Hematopoietic multipotent progenitor cell treated with erythropoietin and hydrocortisone succinate and interleukin-3 and kit ligand, for 8 days (in vitro differentiated cells): ENCODE measurements at regions not wholly inside any gene's neighbourhood (a gene's known extent, or its start where the extent isn't known, plus 50 kb on each side); places are given as distances from the start of the nearest gene placed in this dataset.

Experiments
- DNase-seq: peaks from one replicate; pipeline ENCODE4 v3.0.0-alpha.2; 2015

DNA sequence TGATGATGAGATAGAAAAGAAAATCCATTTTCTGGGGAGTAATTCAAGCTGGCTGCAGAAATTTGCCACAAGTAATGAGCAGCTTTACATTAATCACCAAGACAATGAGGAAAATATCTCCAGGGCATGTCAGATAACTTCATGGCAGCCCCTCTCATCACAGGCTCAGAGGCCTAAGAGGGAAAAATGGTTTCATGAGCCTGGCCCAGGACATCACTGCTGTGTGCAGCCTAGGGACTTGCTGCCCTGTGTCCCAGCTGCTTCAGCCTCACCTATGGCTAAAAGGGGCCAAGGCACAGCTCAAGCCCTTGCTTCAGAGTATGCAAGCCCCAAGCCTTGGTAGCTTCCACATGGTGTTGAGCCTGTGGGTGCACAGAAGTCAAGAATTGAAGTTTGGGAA is 161.7 kb downstream of the OPA1 start:
- no peak for DNase-seq

DNA sequence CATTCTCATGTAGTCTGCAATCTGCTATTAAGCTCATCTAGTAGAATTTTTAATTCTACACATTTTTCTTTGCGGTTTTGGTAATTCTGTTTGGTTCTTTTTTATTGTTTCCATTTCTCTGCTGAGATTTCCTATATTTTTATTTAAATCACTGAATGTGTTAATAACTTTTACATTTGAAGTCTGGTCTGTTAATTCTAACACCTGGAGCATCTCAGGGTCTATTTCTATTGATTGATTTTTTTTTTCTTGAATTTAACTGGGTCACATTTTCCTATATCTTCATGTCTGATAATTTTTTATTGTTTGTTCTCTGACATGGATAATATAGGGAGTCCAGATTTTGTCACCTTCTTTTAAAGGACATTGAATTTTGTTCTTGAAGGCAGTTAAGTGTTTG is 163.5 kb downstream of the OPA1 start:
- DNase-seq = no peak

GRCh38 chr3:193757457-193757856 is 164.4 kb downstream of the OPA1 start:
- DNase-seq = no peak

DNA sequence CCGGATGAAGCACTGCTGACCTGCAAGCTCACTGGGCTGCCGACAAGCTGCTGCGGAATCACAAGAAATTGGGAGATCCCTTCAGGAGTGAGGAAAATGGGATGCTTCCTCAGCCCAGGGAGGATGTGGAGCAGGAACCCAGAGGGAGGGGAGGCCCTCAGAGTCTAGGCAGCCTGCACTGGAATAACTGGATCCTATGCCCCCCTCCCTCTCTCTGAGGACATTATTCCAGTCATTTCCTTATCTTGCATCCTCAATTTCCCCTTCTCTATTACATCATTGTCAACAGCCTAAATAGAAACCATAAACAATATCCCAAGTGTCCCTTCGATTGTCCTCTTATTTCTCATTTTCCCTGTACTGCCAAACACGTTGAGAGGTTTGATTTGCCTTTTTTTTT is 169.0 kb downstream of the OPA1 start:
- no peak for DNase-seq

DNA sequence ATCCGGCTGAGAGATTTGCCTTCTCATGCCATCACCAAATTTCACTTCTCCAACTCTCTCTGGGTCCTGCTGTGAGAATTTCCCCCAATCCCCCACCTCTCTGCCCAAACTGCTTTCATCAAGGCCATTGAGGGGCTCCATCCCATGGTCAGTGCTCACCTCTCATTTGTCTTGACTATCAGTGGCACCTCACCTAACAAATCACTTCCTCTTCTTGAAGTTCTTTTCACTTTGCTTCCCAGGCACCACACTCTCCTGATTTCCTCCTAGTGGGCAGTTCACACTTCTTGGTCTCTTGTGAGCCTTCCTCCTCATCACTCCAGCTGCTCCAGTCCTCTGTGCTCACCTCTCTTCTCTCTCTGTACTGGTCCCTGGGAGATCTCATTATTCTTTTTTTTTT is 169.6 kb downstream of the OPA1 start:
- no peak for DNase-seq

DNA sequence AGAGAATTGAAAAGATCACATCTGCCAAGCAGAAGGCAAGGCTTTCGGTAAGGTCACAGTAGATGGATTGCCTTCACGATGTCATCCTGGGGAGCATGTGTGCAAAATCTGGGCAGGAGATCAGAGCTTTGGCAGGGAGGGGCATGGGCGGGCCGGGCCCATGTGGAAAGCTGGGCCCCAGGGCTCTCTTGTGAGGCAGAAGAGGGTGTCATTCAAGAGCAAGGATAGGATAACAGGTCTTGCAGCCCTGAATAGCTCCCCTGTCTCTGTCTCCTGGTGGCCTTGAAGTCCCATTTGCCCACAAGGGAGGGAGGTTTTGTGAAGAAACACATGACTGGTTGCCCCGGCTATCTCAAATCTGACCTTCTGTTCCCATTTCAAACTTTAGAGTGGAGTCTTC is 172.0 kb downstream of the OPA1 start:
- DNase-seq = no peak

DNA sequence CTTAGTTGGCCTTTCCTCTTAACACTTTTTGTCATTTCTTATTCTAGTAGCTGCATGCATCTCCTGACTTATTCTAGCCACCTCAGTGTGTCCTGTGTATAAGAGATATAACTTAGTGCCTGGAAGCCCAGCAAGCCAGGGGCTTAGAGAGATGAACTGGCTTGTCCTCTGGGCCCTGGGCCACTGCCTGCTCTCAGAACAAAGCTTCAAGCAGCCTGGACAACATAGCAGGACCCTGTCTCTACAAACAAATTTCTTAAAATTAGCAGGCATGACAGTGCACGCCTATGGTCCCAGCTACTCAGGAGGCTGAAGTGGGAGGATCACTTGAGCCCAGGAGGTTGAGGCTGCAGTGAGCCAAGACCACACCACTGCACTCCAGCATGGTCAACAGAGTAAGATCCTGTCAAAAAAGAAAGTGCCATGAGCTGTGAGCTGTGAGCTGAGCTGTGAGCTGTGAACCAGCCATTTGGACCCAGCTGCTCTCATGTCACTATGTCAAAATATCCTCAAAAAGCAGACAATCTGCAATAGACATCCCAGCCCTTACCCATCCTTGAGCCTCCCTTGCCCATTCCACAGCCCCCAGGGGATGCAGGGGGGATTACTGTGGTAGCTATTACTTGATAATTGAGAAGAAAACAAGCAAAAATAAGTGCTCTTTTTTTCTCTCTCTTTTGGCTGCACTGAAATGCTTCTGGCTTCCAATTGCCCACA is 174.5 kb downstream of the OPA1 start:
- no peak for DNase-seq

DNA sequence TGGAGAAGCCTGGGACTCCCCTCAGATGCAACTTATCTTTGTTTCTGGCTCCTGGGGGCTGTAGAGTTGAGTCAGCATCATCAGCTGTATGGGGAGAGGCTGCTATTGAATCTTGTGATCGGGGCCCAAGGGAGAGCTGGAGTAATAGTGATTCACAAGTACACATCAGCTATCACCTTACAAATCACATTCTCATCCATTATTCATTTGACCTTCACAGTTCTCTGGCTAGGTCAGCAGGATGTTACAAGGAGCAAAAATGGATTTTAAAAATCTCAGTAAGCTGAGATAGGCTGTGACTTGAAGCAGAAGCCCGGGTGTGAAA is 175.0 kb downstream of the OPA1 start:
- no peak for DNase-seq

DNA sequence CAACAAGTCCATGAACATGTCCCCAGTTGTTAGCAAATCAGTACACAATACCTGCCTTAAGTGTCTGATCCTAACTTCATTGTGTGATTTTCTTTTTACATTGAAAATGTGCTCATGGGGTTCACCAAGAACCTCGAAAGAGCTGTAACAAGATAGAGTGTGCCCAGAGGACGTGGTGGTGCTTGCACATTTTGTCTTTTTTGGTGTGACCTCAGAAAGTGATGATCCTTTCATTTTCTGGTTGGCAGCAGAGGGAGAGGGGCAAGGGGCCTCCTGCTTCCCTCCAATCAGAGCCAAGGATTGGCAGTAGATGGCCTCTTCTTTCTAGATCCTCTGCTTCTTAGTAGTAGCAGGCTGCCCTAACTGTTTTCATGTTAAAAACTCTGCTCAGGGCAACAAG is 176.4 kb downstream of the OPA1 start:
- DNase-seq = no peak

DNA sequence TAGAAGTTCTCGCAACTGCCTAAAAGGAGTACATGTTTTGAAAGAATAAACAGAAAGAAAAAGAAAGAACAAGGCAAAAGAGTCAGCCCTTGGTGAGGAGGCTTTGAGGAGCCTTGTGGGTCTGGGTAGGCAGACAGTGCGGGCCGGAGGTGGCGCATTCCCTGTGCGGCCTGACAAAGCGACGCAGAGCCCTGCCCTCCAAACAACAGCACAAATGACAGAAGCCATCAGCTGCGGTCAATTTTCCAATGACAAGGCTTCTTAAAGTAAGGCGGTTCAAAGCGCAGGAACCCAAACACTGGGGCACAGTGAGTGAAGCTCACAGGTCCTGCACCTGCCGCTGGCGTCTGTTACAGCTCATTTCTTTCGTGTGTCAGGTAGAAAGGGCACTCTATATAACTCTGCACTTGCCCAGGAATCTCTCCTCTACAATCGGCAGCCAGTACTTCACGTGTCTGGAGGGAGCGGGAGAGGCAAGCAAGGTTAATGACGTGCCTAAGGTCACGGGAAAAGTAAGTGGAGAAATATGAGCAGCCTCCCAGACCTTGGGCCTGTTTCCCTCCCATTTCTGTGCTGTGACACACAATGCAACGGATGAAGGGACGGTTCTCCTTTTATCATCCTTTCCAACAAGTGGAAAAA is 178.1 kb downstream of the OPA1 start:
- DNase-seq = no peak

GRCh38 chr3:193771653-193772421 is 178.8 kb downstream of the OPA1 start:
- DNase-seq = no peak

GRCh38 chr3:193772422-193772763 is 179.4 kb downstream of the OPA1 start:
- DNase-seq = no peak

DNA sequence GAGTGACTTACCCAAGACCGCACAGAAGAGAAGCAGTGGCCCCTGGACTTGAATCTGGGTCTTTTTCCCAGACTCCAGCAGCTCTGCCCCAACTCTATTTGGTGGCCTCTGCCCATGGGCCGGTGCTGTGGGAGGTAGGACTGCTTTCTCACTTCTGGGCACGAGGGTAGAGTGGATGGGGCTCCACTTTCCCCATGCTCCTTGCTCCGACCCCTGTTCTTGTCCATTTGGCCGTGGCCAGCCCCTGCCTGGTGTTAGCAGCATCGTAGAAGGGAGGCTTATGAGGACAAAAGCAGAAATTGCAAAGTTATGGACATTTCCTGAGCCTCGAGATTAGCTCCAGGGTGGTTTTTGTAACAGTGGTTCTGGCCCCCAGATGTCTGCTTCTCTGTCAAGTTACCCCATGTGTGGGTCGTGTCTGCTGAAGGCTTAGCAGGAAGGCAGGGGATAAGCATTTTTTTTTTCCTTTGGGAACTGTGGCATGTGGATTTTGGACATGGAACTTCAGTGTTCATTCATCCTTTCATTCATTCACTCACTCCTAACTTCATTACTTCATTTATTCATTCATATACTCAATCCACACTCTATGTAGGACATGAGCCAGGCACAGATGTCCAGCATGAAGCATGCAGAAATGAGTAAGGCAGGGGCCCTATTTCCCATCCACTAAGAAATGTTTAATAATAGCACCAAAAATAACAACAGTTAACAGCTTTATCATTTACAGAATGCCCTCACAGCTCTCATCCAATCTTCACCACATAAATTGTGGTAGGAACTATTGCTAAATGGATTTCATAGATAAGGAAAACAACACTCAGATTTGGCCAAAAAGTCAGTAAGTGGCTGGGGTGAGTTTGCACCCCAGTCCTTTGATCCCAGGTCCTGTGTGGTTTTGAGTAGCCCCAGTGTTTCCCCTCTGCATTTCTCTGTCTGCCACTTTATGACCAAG is 180.5 kb downstream of the OPA1 start:
- DNase-seq = peak; percentile 35

GRCh38 chr3:193774272-193774915 is 181.4 kb downstream of the OPA1 start:
- no peak for DNase-seq

GRCh38 chr3:193774916-193775285 is 181.9 kb downstream of the OPA1 start:
- DNase-seq = no peak

- DNase-seq = no peak
Measured at GRCh38 chr3:193775421-193776077, 182.5 kb downstream of the OPA1 start.

- no peak for DNase-seq
Measured at GRCh38 chr3:193776626-193777358, 183.8 kb downstream of the OPA1 start.

DNA sequence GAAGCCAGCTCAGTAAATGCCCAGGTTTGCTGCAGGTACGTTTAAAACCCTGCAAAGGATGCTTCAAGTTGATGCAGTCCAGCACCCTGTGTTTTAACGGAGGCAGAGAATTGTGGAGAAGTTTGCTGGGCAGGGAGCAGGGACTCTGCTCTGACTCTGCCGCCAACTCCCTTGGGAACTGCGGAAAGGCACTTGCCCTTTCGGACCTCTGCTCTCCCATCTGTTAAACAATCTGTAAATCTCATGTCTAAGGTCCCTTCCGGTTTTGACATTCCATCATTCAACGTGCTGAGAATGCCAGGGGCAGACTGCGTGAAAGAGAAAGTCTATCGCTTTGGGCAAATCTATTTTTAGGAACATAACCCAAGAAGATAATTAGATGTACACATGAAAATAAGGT is 184.5 kb downstream of the OPA1 start:
- DNase-seq = no peak

DNA sequence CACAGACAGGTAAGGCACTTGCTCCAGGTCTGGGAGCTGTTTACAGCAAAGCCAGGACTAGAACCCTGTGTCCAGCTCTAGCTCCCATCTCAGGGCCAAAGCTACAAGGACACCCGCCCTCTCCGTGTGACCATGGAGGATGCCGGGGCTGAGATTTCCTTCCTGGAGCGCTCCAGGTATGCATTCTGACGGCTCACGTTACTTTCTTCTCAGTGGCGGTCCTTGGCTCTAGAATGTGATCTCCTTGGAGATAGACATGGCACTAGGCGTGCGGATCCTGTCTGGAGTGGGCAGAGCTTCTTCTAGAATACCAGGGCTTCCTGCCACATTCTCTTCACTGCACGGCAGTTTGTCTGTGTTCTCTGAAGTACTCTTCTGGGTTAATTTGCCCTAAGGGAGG is 185.7 kb downstream of the OPA1 start:
- no peak for DNase-seq

GRCh38 chr3:193779933-193780332 is 186.9 kb downstream of the OPA1 start:
- no peak for DNase-seq

GRCh38 chr3:193780397-193780796 is 187.4 kb downstream of the OPA1 start:
- DNase-seq = no peak
